ENCODE measurements at regions not wholly inside any gene's neighbourhood (a gene's known extent, or its start where the extent isn't known, plus 50 kb on each side); places are given as distances from the start of the nearest gene placed in this dataset.
A peak's percentile ranks its signal among the peaks of the same experiment; 100 is the strongest.

GRCh38 chr11:80846442-80846841 is 1405.6 kb upstream of the TENM4 start:
- SMC1A ChIA-PET (ENCODE audit: uncharacterized antibody, unreplicated experiment), result interaction anchor here (0.7 to 3.1 kb wide), 7 partner anchors 8 to 32 kb away, joined by 3 to 15 read pairs (median 6); no protein-coding TSS in a partner anchor
- no peak for DNase-seq (ENCODE audit: low read depth, low spot score)
- Histone ChIP-seq H3K4me1 (ENCODE audit: control insufficient read depth, insufficient read depth, low read length) (peaks cover 7% of the 10 kb centered on the region), H3K79me2 (ENCODE audit: control insufficient read depth, insufficient read depth, low read length) (no peaks in the 10 kb centered on the region), H3K4me3 (no peak overlapping the region), H3K27ac (ENCODE audit: control insufficient read depth, insufficient read depth) (no peak overlapping the region), H2AFZ (ENCODE audit: control insufficient read depth, low read depth, low read length) (no peak overlapping the region), H3K4me2 (ENCODE audit: control insufficient read depth, insufficient read depth) (no peak overlapping the region), H3K9ac (ENCODE audit: control insufficient read depth, insufficient read depth, low read length) (no peak overlapping the region), H3K27me3 (replicated peaks in 1 of 2; ENCODE audit: control insufficient read depth in 2 of 2, insufficient read depth in 2 of 2, low read length in 1 of 2) (no peaks in the 10 kb centered on the region), H3K36me3 (ENCODE audit: control insufficient read depth in 2 of 2, insufficient read depth in 2 of 2, low read length in 1 of 2) (no peaks in the 10 kb centered on the region), H4K20me1 (ENCODE audit: control insufficient read depth, insufficient read depth) (no peaks in the 10 kb centered on the region), H3K9me3 (replicated peaks; ENCODE audit: control insufficient read depth, insufficient read depth, low read length) (no peaks in the 10 kb centered on the region)
- BruUV-seq (replicated peaks), result no TSS peak
- ATAC-seq, result peak; percentile 3; the same call in 1 of the 3 replicates
- FAIRE-seq, result no peak
- intact Hi-C loops (cut with micrococcal nuclease; ENCODE audit: unreplicated experiment) (loop anchor here (2.0 kb wide), 1 partner anchor 30 kb away; no protein-coding TSS in a partner anchor), in situ Hi-C loops (cut with MboI) (no loop called here)
- TF ChIP-seq MTA2 (IDR thresholded peaks at IDR 0.05; ENCODE audit: low read depth), result no peak
- POLR2A ChIA-PET, result no interaction called here
- RAD21 ChIA-PET (ENCODE audit: unreplicated experiment), result interaction anchor here (1.0 to 1.4 kb wide), 2 partner anchors 9 to 30 kb away, joined by 3 to 5 read pairs; no protein-coding TSS in a partner anchor
- CTCF ChIA-PET, result interaction anchor here (1.1 kb wide), 1 partner anchor 118 kb away, joined by 3 read pairs; no protein-coding TSS in a partner anchor

- in situ Hi-C loops (cut with MboI), result no loop called here
- H3K9ac ChIP-seq (ENCODE audit: control insufficient read depth, insufficient read depth, low read length), result no peak overlapping the region
- ChIA-PET POLR2A (no interaction called here), RAD21 (ENCODE audit: unreplicated experiment) (interaction anchor here (1.4 to 2.5 kb wide), 2 partner anchors 17 to 27 kb away, joined by 4 to 8 read pairs; no protein-coding TSS in a partner anchor), SMC1A (ENCODE audit: uncharacterized antibody, unreplicated experiment) (interaction anchor here (0.8 to 4.2 kb wide), 8 partner anchors 9 to 32 kb away, joined by 3 to 22 read pairs (median 4); no protein-coding TSS in a partner anchor), CTCF (interaction anchor here (0.7 to 1.7 kb wide), 3 partner anchors 11 to 24 kb away, joined by 3 to 7 read pairs (median 3); no protein-coding TSS in a partner anchor)
- DNase-seq (ENCODE audit: low read depth, low spot score), result no peak
- no TSS peak for BruUV-seq (replicated peaks)
- H4K20me1 ChIP-seq (ENCODE audit: control insufficient read depth, insufficient read depth), result no peaks in the 10 kb centered on the region
- FAIRE-seq, result no peak
- intact Hi-C loops (cut with micrococcal nuclease; ENCODE audit: unreplicated experiment), result no loop called here
- H3K27ac ChIP-seq (ENCODE audit: control insufficient read depth, insufficient read depth), result no peak overlapping the region
- H3K79me2 ChIP-seq (ENCODE audit: control insufficient read depth, insufficient read depth, low read length), result no peaks in the 10 kb centered on the region
- WGBS (ENCODE audit: insufficient coverage, insufficient replicate concordance, low lambda C conversion rate, missing lambda C conversion rate), result 50% methylated on average over 8 of the region's 8 CpGs
- H3K36me3 ChIP-seq (ENCODE audit: control insufficient read depth in 2 of 2, insufficient read depth in 2 of 2, low read length in 1 of 2), result no peaks in the 10 kb centered on the region
- no peak for ATAC-seq
- peaks cover 4% of the 10 kb centered on the region for H3K4me1 ChIP-seq (ENCODE audit: control insufficient read depth, insufficient read depth, low read length)
- no peaks in the 10 kb centered on the region for H3K27me3 ChIP-seq (replicated peaks in 1 of 2; ENCODE audit: control insufficient read depth in 2 of 2, insufficient read depth in 2 of 2, low read length in 1 of 2)
- no peak overlapping the region for H3K4me3 ChIP-seq
- no peaks in the 10 kb centered on the region for H3K9me3 ChIP-seq (replicated peaks; ENCODE audit: control insufficient read depth, insufficient read depth, low read length)
- H3K4me2 ChIP-seq (ENCODE audit: control insufficient read depth, insufficient read depth), result no peak overlapping the region
- no peak for TF ChIP-seq PAX8 (IDR thresholded peaks at IDR 0.05)
- TF ChIP-seq WRNIP1 (IDR thresholded peaks at IDR 0.05; ENCODE audit: borderline replicate concordance, low read depth, low read length), result no peak
- no peak for TF ChIP-seq FOXM1 (IDR thresholded peaks at IDR 0.05; ENCODE audit: low read depth, low read length)
- no peak for TF ChIP-seq NBN (IDR thresholded peaks at IDR 0.05)
- no peak for TF ChIP-seq MYB (IDR thresholded peaks at IDR 0.05; ENCODE audit: borderline replicate concordance, low read depth, low read length)
- no peak; the same call in 1 of the 2 replicates for TF ChIP-seq RAD21 (IDR thresholded peaks at IDR 0.05; ENCODE audit: insufficient read depth, low read depth, low read length)
- no peak for TF ChIP-seq TBL1XR1 (IDR thresholded peaks at IDR 0.05; ENCODE audit: low read depth, low read length)
- no peak for TF ChIP-seq CEBPZ (IDR thresholded peaks at IDR 0.05; ENCODE audit: low read depth, low read length)
- TF ChIP-seq CHD4 (IDR thresholded peaks at IDR 0.05), result no peak
- H2AFZ ChIP-seq (ENCODE audit: control insufficient read depth, low read depth, low read length), result no peak overlapping the region
Observed at GRCh38 chr11:80844110-80844819, 1403.4 kb upstream of the TENM4 start.
